CD4-positive, alpha-beta T cell treated with Interferon gamma for 1 hour (primary cell): ENCODE measurements at regions not wholly inside any gene's neighbourhood (a gene's known extent, or its start where the extent isn't known, plus 50 kb on each side); places are given as distances from the start of the nearest gene placed in this dataset.

Source experiments
- DNase-seq: peaks from one replicate; pipeline ENCODE4 v3.0.0-alpha.2; 2020

- DNase-seq: no peak
Observed at GRCh38 chr5:144918371-144918770, 747.7 kb downstream of the KCTD16 start.

- DNase-seq: no peak
Observed at GRCh38 chr5:144915452-144915851, 744.8 kb downstream of the KCTD16 start.

GRCh38 chr5:144913661-144914060 is 743.0 kb downstream of the KCTD16 start:
- DNase-seq: no peak

- no peak for DNase-seq
Observed at GRCh38 chr5:144896473-144896872, 725.8 kb downstream of the KCTD16 start.

- DNase-seq: no peak
Observed at GRCh38 chr5:144886668-144887067, 716.0 kb downstream of the KCTD16 start.

- DNase-seq: no peak
Observed at GRCh38 chr5:144882739-144883283, 712.1 kb downstream of the KCTD16 start.

- DNase-seq: no peak
Observed at GRCh38 chr5:144880513-144880912, 709.8 kb downstream of the KCTD16 start.

- DNase-seq: no peak
Observed at GRCh38 chr5:144876990-144877389, 706.3 kb downstream of the KCTD16 start.

- no peak for DNase-seq
Observed at GRCh38 chr5:144873076-144873475, 702.4 kb downstream of the KCTD16 start.

GRCh38 chr5:144864118-144864517 is 693.4 kb downstream of the KCTD16 start:
- DNase-seq: no peak

- DNase-seq: no peak
Observed at GRCh38 chr5:144857454-144857853, 686.8 kb downstream of the KCTD16 start.

GRCh38 chr5:144844086-144844485 is 673.4 kb downstream of the KCTD16 start:
- no peak for DNase-seq

- no peak for DNase-seq
Observed at GRCh38 chr5:144832416-144832815, 661.7 kb downstream of the KCTD16 start.

GRCh38 chr5:144831650-144832049 is 661.0 kb downstream of the KCTD16 start:
- DNase-seq: no peak

- no peak for DNase-seq
Observed at GRCh38 chr5:144822503-144822902, 651.8 kb downstream of the KCTD16 start.

GRCh38 chr5:144820278-144820677 is 649.6 kb downstream of the KCTD16 start:
- DNase-seq: no peak

GRCh38 chr5:144815131-144815530 is 644.5 kb downstream of the KCTD16 start:
- DNase-seq: no peak

- no peak for DNase-seq
Observed at GRCh38 chr5:144812763-144813162, 642.1 kb downstream of the KCTD16 start.

GRCh38 chr5:144800169-144800568 is 629.5 kb downstream of the KCTD16 start:
- no peak for DNase-seq

- no peak for DNase-seq
Observed at GRCh38 chr5:144798595-144798994, 627.9 kb downstream of the KCTD16 start.

GRCh38 chr5:144794922-144795321 is 624.2 kb downstream of the KCTD16 start:
- no peak for DNase-seq

GRCh38 chr5:144788556-144788955 is 617.9 kb downstream of the KCTD16 start:
- DNase-seq: no peak

- DNase-seq: no peak
Observed at GRCh38 chr5:144788046-144788445, 617.4 kb downstream of the KCTD16 start.

GRCh38 chr5:144779368-144779767 is 608.7 kb downstream of the KCTD16 start:
- DNase-seq: no peak

- DNase-seq: no peak
Observed at GRCh38 chr5:144778561-144778960, 607.9 kb downstream of the KCTD16 start.

- DNase-seq: no peak
Observed at GRCh38 chr5:144774197-144774596, 603.5 kb downstream of the KCTD16 start.
